PFSK-1 (cell line): ENCODE measurements at regions not wholly inside any gene's neighbourhood (a gene's known extent, or its start where the extent isn't known, plus 50 kb on each side); places are given as distances from the start of the nearest gene placed in this dataset.

Source experiments
- FOXP2 ChIP-seq: optimal IDR thresholded peaks from 2 replicates; pipeline ENCODE3; 2011; ENCODE audit warnings: borderline replicate concordance, control low read depth, inconsistent platforms; ENCODE audit not compliant: insufficient read depth; ENCODE audit errors: extremely low read length, extremely low read depth
- POLR2AphosphoS5 ChIP-seq: IDR thresholded peaks from 2 replicates; pipeline ENCODE4 v1.6.1; 2012; ENCODE audit warnings: low read depth, mild to moderate bottlenecking, control low read depth, low read length, moderate library complexity
- SIN3A ChIP-seq: IDR thresholded peaks from 2 replicates; pipeline ENCODE4 v1.6.1; 2012; ENCODE audit warnings: mild to moderate bottlenecking, low read length, moderate library complexity, borderline replicate concordance; ENCODE audit not compliant: insufficient read depth
- TAF1 ChIP-seq: IDR thresholded peaks from 2 replicates; pipeline ENCODE4 v1.6.1; 2012; ENCODE audit warnings: low read length, control low read depth, borderline replicate concordance; ENCODE audit not compliant: insufficient read depth

- TF ChIP-seq POLR2AphosphoS5 (no peak), TAF1 (no peak), SIN3A (no peak), FOXP2 (no peak)
Measured at GRCh38 chr7:125971656-125972055, 1042.0 kb upstream of the POT1 start.
